HG02884 (cell line): ENCODE measurements at regions not wholly inside any gene's neighbourhood (a gene's known extent, or its start where the extent isn't known, plus 50 kb on each side); places are given as distances from the start of the nearest gene placed in this dataset.

Source experiments
- ATAC-seq: cut with Tn5 transposase; IDR thresholded peaks from one replicate; pipeline ENCODE4 v1.9.1; 2021; ENCODE audit warnings: mild to moderate bottlenecking, moderate library complexity; ENCODE audit not compliant: unreplicated experiment

DNA sequence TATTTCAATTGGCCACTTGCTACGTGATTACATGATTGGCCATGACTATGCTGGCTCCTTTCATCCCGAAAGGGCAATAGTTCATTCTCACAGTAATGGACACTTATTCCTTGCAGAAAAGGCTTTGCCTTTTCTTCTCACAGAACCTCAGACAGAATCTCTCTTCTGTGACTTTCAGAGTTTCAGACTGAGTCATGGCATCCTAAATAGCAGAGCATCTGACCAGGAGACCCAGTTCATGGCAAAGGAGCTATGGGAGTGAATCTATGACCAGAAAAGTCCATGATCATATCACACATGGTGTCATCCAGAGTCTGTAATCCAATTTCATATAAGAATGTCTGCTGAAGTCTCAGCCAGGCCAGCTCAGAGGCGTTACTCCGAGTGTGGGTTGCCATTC lies 263.3 kb upstream of the CLNK start:
- ATAC-seq, result peak; percentile 48

- ATAC-seq, result no peak
These were observed 259.8 kb upstream of the CLNK start for GRCh38 chr4:10944321-10944720.

DNA sequence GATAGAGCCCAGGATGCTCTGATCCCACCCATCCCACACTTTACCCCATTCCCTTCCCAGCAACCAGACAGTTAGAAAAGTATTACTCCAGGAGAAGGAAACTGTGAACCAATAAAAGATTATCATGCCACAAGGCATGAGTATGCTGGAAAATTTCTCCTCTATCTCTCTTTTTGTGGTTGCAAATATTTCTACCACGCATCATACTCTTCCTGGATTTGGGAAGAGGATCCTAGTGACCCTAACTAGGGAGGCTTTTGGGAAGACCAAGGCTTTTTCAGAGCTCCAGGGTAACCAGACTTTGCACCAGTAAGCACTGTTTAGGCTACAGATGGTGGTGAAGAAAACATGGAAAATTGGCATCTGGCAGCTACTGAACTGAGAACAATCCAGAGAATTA lies 257.6 kb upstream of the CLNK start:
- no peak for ATAC-seq

GRCh38 chr4:10929818-10930217 lies 245.2 kb upstream of the CLNK start:
- ATAC-seq, result no peak

DNA sequence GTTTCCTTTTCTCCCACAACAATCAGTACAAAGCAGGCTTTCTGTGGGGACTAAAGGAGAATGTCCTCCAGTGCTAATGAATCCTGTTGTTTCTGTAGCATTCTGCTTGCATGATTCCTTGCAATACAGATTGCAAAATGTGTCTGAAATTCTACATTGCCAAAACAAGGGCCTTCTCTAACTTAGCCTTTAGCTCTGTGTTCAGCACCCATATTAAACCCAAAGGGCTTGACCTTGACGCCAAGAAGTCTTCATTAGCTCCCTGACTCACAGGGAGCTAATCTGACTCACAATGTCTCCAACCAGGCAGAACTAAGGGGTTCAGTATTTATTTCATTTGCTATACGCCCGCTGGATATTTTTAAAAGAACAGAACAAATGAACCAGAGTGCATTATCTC lies 241.4 kb upstream of the CLNK start:
- ATAC-seq, result no peak

DNA sequence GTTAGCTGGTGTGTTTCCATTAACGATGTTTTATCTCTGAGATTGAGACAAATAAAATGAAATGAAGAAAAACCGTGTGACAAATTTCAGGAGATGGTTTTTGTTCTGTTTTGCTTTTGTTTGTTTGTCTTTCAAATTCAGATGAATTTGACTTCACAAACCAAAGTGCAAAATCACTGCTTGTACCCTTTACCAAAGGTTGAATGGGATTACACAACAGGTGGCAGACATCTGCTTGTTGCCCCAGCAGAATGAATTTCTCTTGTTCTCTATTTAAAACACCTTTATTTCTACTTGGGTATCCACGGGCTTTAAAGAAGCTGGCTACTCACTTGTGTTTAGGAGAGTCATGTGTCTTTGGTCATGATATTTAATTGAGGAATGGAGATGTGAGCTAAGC lies 239.7 kb upstream of the CLNK start:
- ATAC-seq, result no peak

DNA sequence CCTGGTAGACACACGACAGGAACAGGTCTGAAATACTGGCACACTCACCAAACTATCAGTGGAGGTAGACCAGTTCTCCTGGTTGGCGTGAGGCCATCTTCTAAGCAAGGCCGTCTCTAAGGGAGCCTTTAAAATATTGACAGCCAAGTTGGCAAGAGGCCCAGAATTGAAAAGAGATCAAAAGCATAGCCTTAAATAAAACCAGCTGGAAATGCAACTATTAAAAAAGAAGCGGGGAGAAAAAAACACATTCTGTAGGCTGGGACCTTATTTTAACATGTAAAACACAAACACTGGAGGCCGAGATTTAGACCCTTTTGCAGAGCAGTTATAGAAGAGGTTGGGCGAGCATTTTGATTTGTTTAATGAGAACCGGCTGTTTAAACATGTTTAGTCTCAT lies 233.0 kb upstream of the CLNK start:
- no peak for ATAC-seq

- ATAC-seq, result no peak
These were observed 213.5 kb upstream of the CLNK start for GRCh38 chr4:10898072-10898471.

DNA sequence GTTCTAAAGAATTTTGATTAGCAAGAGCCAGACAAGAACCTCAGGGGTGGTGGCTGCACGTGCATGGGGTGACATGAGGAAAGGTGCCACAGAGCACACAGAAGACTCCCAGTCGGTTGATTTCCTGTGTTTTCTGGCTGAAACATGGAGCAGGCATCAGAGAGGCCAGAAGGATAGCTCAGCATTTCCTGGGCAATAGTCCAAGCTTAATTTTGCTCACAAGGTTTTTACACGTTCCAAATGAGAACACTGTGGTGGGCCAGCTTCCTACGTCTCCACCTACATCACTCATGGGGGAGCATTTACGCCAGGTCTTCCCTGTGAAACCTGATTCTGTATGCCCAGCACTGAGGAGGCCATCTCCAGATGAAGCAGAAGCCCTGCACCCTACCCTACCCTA lies 212.5 kb upstream of the CLNK start:
- no peak for ATAC-seq

- peak; percentile 49 for ATAC-seq
These were observed 208.8 kb upstream of the CLNK start for GRCh38 chr4:10893395-10893794.

- no peak for ATAC-seq
These were observed 207.3 kb upstream of the CLNK start for GRCh38 chr4:10891866-10892265.

GRCh38 chr4:10889819-10890218 lies 205.3 kb upstream of the CLNK start:
- no peak for ATAC-seq

DNA sequence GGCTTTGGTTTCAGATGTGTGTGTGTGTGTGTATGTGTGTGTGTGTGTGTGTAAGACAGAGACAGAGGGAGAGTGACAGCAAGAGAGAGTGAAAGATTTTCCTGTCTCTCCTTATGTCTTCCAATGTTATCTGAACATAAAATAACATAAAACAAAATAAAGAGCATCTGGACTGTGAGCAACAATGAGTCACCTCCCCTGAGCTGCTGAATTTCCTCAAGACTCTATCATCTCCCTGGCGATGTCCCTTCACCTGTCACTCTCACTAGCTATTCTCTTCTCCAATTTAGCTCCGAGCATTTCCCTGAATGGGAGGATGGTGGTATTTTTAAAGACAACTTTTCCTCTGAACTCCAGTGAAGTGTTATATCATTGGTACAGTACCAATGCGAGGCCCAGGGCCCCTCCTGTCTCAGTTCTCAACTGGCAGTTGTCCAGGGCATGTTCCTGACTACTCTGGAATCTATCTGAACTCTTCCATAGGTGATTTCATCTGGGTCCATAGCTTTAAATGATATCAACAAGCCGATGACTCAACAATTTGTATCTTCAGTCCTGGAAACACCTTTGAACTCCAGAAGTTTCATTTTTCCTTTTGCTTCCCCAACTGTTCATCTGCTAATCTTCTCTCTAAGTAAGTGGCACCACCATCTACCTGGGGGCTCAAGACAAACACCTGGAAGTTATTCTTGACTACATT lies 195.0 kb upstream of the CLNK start:
- no peak for ATAC-seq

DNA sequence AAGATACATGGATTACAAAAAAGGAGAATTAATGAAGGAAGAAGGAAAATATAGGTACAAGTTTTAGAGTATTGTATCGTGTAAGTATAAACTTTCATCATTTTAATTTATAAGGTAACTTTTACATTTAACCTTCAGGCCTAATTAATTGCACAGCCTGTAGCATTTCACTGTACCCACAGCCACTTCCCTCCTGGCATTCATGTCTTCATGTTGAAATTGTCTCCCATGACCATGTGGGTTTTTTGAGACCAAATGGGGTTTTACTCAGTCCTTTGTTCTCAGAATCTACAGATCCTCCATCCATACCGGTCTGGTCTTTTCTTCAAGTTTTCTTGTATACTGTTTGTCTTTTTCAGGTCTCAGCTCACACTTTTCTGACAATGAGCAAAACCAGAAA lies 194.3 kb upstream of the CLNK start:
- ATAC-seq, result no peak

- no peak for ATAC-seq
These were observed 192.5 kb upstream of the CLNK start for GRCh38 chr4:10877076-10877475.

DNA sequence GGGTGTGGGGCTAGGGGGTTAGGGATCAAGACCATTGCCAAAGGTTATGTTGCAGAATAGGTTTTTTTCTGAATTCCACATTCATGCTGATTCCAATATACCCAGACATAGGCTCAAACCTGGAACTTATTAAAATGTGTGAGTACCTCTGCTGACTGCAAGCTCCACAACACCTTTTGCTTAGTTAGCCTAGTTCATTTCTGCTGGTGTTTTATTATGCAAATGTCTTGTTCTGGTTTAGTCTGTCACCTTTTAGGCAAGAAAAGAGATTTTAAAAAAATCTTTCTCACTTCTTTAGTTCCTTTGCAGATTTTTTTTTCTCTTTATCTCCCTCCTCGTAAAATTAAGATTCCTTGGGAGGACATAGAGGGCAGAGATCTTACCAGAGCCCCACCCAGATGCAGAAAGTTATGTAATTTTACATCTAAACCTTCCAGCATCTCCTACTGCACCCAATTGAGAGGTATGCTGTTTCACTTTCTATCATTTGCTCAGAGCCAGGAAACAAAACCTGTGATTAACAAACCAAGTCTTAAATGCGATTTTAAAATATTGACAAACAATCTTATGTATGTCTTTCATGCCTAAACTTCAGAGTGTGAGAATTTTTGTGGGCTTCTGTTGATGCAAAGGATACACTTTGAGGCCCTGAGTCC lies 190.7 kb upstream of the CLNK start:
- no peak for ATAC-seq

DNA sequence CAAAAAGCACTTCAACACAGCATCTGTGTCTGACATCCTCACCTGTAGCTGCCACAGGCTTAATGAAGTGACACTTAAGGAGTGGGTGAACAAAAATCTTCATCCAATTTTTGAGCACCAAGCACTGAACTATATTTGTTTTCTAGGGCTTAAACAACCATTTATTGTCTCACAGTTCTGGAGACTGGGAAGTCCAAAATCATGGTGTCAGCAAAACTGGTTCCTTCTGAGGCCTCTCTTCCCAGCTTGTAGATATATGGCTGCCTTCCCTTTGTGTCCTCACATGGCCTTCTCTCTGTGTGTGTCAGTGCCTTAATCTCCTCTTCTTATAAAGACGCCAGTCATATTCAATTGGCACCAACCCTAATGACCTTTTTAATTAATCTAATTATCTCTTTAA lies 189.2 kb upstream of the CLNK start:
- no peak for ATAC-seq

DNA sequence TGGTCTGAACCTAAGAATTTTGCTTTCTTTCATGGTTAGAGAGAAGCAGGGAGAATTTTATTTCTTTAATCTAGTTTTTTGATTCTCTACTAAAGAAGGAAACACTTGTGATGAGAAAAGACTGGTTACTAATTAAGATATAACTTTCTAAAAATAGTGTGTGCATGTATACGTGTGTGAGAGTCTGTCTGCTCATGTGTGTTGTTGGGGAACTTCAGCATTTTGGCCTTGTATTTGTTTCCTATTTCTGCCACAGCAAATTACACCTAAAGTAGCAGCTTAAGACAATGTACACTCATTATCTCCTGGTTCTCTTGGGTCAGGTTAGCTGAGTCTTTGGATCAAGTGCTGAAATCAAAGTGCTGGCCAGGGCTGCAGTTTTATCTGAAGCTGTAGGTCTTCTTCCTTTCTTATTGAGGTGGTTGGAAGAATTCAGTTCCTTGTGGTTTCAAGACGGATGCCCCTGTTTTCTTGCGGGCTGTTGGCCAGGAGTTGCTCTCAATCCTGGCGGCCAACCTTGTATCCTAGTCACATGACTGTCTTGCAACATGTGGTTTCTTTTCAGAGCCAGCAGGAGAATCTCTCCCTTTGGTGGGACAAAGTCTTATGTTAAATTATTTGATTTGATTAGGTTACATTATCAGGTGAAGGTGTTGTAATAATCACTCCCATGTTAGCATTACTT lies 188.4 kb upstream of the CLNK start:
- no peak for ATAC-seq

DNA sequence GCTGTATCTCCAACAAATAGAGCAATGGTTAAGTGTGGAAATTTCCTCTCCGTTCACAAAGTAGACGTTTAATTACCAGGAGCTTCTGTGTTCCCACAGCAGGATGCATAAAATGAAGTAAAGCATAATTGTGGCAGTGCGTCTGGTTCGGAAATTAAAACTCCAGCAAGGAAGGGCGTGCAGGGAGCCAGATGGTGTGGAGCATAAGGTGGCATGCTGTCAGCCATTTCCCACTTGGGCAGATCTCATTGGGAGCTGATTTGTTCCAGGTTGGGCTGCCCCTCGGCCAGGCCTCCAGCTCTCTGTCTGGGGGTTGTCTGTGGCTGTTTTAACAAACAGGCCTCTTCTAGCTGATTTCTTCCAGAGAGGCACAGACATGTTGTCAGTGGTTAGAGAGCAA lies 182.1 kb upstream of the CLNK start:
- no peak for ATAC-seq

DNA sequence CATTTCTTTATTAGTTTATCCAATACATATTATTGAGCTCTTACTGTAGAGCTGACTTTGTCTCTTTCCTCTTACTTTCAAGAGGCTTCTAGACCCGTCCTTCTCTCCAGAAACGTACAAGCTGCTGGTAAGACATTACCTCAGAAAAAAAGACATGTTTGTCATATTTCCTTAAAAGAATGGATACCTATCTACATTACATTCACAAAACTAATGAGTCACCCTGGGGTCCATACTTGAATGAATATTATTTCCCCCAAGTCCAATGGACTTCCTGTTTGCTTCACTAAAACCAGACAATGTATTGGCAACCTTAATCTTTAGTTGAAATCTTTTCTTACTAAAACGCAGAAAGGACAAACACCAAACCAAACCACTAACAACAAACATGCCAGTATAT lies 176.5 kb upstream of the CLNK start:
- no peak for ATAC-seq

DNA sequence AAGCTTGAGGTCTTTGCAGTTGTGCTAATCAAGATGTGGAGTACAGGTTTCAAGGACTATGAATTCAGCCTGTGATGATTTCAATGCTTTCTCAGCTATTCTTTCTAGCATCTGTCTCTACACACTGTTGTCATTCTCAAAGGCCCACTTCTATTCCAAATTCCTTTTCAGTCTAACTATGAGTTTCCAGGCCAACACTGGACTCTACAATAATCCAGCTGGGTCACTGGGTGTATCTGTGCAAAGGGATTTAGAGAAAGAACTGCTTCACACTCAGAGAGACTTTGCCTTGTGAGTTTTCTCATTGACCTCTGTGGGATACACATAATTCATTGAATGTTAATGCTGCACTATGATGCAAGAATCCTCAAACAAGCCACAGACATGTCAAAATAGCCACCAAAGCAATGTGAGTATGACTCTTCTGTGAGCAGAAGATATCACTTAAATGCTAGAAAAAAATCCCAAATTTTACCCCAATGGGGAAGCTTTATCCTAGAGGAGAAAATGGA lies 171.8 kb upstream of the CLNK start:
- ATAC-seq, result no peak

- no peak for ATAC-seq
These were observed 168.6 kb upstream of the CLNK start for GRCh38 chr4:10853196-10853595.
